ENCODE measurements at regions not wholly inside any gene's neighbourhood (a gene's known extent, or its start where the extent isn't known, plus 50 kb on each side); places are given as distances from the start of the nearest gene placed in this dataset.
A peak's percentile ranks its signal among the peaks of the same experiment; 100 is the strongest.

DNA sequence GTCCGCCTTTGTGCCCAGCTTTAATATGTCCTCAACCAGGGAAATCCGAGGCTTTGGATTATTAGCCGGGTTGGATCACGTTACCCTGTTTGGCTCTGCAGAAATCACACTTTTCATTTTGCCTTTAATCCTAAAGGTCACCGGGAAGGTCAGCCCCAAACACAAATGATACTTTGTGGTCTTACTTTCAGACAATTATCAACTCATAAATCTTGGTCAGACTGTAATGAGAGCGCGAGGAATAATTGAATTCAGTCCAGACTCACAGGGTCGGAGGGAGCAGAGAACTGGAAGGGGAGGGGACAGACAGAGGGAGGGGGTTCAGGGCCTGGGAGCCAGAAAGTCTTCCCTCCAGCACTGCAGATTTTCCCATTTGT is 91.7 kb upstream of the NFIA start:
- no peak overlapping the region for H3K4me3 ChIP-seq (ENCODE audit: low read length)
- no peak for DNase-seq
- no peaks in the 10 kb centered on the region for H3K9me3 ChIP-seq (ENCODE audit: control insufficient read depth, low read length)
- Mint-ChIP-seq H3K27ac (no peak overlapping the region), H3K36me3 (ENCODE audit: low read depth) (no peaks in the 10 kb centered on the region), H3K4me1 (peaks cover 7% of the 10 kb centered on the region), H3K27me3 (ENCODE audit: insufficient read depth) (no peaks in the 10 kb centered on the region), H3K4me3 (no peak overlapping the region), H3K9me3 (no peaks in the 10 kb centered on the region)
- no peaks in the 10 kb centered on the region for H3K36me3 ChIP-seq (ENCODE audit: control insufficient read depth, insufficient read depth, low read length)
- WGBS, 2 experiments (ENCODE audit: insufficient coverage in 1 of 2, insufficient read length in 1 of 2): 91 to 98% methylated on average over 4 to 8 of the region's 8 CpGs
- no peaks in the 10 kb centered on the region for H3K27me3 ChIP-seq (ENCODE audit: control insufficient read depth, insufficient read depth, low read length, poor library complexity, severe bottlenecking)
- H3K9ac ChIP-seq (ENCODE audit: extremely low read depth, low read length, poor library complexity, severe bottlenecking): no peak overlapping the region
- H3K27ac ChIP-seq (ENCODE audit: low read depth, low read length): peak overlapping the region; percentile 64
- TF ChIP-seq, protein P1, sequence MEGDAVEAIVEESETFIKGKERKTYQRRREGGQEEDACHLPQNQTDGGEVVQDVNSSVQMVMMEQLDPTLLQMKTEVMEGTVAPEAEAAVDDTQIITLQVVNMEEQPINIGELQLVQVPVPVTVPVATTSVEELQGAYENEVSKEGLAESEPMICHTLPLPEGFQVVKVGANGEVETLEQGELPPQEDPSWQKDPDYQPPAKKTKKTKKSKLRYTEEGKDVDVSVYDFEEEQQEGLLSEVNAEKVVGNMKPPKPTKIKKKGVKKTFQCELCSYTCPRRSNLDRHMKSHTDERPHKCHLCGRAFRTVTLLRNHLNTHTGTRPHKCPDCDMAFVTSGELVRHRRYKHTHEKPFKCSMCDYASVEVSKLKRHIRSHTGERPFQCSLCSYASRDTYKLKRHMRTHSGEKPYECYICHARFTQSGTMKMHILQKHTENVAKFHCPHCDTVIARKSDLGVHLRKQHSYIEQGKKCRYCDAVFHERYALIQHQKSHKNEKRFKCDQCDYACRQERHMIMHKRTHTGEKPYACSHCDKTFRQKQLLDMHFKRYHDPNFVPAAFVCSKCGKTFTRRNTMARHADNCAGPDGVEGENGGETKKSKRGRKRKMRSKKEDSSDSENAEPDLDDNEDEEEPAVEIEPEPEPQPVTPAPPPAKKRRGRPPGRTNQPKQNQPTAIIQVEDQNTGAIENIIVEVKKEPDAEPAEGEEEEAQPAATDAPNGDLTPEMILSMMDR (conservative IDR thresholded peaks at IDR 0.05): no peak
- H3K4me1 ChIP-seq (ENCODE audit: control insufficient read depth, insufficient read depth, low read length): no peaks in the 10 kb centered on the region

DNA sequence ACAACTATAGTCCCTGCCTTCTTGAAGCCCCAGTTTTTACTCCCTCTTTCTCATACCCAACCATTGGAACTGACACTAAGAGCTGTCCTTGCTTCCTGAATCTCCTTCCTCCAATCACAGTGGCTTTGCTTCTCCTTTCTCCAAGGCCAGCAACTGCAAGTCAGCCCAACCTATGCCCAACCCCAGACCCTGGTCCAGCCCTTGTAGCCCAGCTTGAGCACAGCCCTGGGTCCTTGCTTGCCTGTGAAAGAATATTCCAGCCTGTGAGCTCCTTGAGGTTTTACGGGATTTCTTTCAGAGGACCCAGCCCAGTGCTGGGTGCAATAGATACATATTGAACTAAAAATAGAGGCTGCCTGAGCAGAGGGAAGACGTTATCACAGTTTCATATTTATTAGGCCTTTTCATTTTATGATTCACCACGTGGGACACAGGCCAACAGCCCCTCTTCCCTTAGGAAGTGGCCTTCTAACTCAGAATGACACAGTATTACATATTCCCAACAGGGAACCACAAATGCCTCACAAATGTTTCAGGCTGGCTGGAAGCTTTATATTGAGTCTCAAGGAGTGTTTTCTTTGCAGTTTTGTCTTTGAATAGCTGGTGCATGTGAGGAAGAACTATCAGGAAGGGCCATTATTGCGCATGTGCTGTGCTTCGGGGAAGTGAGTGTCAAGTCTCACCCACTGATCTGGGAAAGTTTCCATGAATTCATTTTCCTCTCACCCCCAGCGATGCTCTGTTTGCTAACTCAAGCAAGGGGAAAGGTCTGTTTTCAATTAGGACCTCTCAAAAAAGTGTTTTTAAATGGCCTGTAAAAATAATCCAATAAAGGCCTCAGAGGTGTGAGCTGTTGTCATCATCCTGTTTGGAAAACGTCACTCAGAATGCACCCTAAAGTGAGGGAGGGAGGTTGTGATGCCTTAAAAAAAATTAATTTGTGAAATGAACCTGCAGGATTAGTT is 92.3 kb upstream of the NFIA start:
- H3K4me3 Mint-ChIP-seq: no peak overlapping the region
- no peaks in the 10 kb centered on the region for H3K36me3 Mint-ChIP-seq (ENCODE audit: low read depth)
- no peak overlapping the region for H3K4me3 ChIP-seq (ENCODE audit: low read length)
- peaks cover 7% of the 10 kb centered on the region for H3K4me1 Mint-ChIP-seq
- no peaks in the 10 kb centered on the region for H3K36me3 ChIP-seq (ENCODE audit: control insufficient read depth, insufficient read depth, low read length)
- TF ChIP-seq, protein P1 (conservative IDR thresholded peaks at IDR 0.05): no peak
- H3K4me1 ChIP-seq (ENCODE audit: control insufficient read depth, insufficient read depth, low read length): no peaks in the 10 kb centered on the region
- DNase-seq: no peak
- H3K27me3 Mint-ChIP-seq (ENCODE audit: insufficient read depth): no peaks in the 10 kb centered on the region
- no peaks in the 10 kb centered on the region for H3K9me3 ChIP-seq (ENCODE audit: control insufficient read depth, low read length)
- H3K27ac Mint-ChIP-seq: no peak overlapping the region
- H3K27ac ChIP-seq (ENCODE audit: low read depth, low read length): peak overlapping the region; percentile 64
- no peaks in the 10 kb centered on the region for H3K9me3 Mint-ChIP-seq
- H3K9ac ChIP-seq (ENCODE audit: extremely low read depth, low read length, poor library complexity, severe bottlenecking): no peak overlapping the region
- no peaks in the 10 kb centered on the region for H3K27me3 ChIP-seq (ENCODE audit: control insufficient read depth, insufficient read depth, low read length, poor library complexity, severe bottlenecking)
- 79 to 88% methylated on average over 7 of the region's 7 CpGs for WGBS, 2 experiments (ENCODE audit: insufficient coverage in 1 of 2, insufficient read length in 1 of 2)

DNA sequence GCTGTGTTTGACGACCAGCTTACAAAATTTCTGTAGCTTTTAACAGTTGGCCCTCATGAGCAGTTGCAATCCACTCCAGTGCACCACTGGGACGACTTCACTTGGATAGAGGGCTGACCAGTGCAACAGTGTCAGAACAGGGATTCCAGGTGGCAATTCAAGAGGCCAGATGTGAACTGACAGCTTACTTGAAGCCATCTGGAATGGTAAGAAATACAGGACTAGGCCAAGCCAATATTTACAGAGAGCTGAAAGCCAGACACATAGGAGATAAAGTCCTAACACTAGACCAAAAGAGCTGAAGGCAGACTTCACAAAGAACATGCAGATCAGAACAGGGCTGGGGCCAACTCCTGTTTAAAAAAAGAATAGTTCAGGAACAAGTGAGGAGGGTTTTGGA is 93.5 kb upstream of the NFIA start:
- Mint-ChIP-seq H3K36me3 (ENCODE audit: low read depth) (no peaks in the 10 kb centered on the region), H3K4me3 (no peak overlapping the region)
- 87 to 100% methylated on average over 1 to 2 of the region's 2 CpGs for WGBS, 2 experiments (ENCODE audit: insufficient coverage in 1 of 2, insufficient read length in 1 of 2)

More for the DNA sequence above, 93.5 kb upstream of the NFIA start:
- TF ChIP-seq, protein P1 (conservative IDR thresholded peaks at IDR 0.05): no peak
- Mint-ChIP-seq H3K27me3 (ENCODE audit: insufficient read depth) (no peaks in the 10 kb centered on the region), H3K4me1 (peaks cover 7% of the 10 kb centered on the region), H3K9me3 (no peaks in the 10 kb centered on the region), H3K27ac (no peak overlapping the region)
- Histone ChIP-seq H3K9ac (ENCODE audit: extremely low read depth, low read length, poor library complexity, severe bottlenecking) (no peak overlapping the region), H3K27me3 (ENCODE audit: control insufficient read depth, insufficient read depth, low read length, poor library complexity, severe bottlenecking) (no peaks in the 10 kb centered on the region), H3K4me3 (ENCODE audit: low read length) (no peak overlapping the region), H3K9me3 (ENCODE audit: control insufficient read depth, low read length) (no peaks in the 10 kb centered on the region), H3K36me3 (ENCODE audit: control insufficient read depth, insufficient read depth, low read length) (no peaks in the 10 kb centered on the region), H3K27ac (ENCODE audit: low read depth, low read length) (no peak overlapping the region), H3K4me1 (ENCODE audit: control insufficient read depth, insufficient read depth, low read length) (no peaks in the 10 kb centered on the region)
- no peak for DNase-seq
